Right forelimb (tissue), 1 donor: ENCODE measurements at regions not wholly inside any gene's neighbourhood (a gene's known extent, or its start where the extent isn't known, plus 50 kb on each side); places are given as distances from the start of the nearest gene placed in this dataset.
"Not testable (repeated sequence)": the region's sequence is repeated elsewhere in the genome, so short reads cannot be mapped to it uniquely, and the experiment has no call there.

Experiments
- DNase-seq: peaks from one replicate; pipeline ENCODE4 v3.0.0-alpha.2; 2018

GRCh38 chr6:81326881-81327561, 425.5 kb downstream of the TENT5A start:
- DNase-seq, result no peak

- no peak for DNase-seq
Observed at GRCh38 chr6:81309811-81310210, 442.7 kb downstream of the TENT5A start.

GRCh38 chr6:81308577-81309279, 443.8 kb downstream of the TENT5A start:
- no peak for DNase-seq

- DNase-seq, result no peak
Observed at GRCh38 chr6:81307651-81308214, 444.7 kb downstream of the TENT5A start.

GRCh38 chr6:81304466-81304865, 448.0 kb downstream of the TENT5A start:
- no peak for DNase-seq

- DNase-seq, result no peak
Observed at GRCh38 chr6:81300961-81301360, 451.5 kb downstream of the TENT5A start.

- no peak for DNase-seq
Observed at GRCh38 chr6:81298751-81299150, 453.7 kb downstream of the TENT5A start.

- DNase-seq, result no peak
Observed at GRCh38 chr6:81295310-81295709, 457.2 kb downstream of the TENT5A start.

- DNase-seq, result no peak
Observed at GRCh38 chr6:81293896-81294295, 458.6 kb downstream of the TENT5A start.

GRCh38 chr6:81289229-81289628, 463.3 kb downstream of the TENT5A start:
- DNase-seq, result no peak

- DNase-seq, result peak; percentile 57
Observed at GRCh38 chr6:81265106-81265505, 487.4 kb downstream of the TENT5A start.

GRCh38 chr6:81263531-81264168, 488.8 kb downstream of the TENT5A start:
- DNase-seq, result no peak

GRCh38 chr6:81262656-81263055, 489.8 kb downstream of the TENT5A start:
- no peak for DNase-seq

- not testable (repeated sequence) for DNase-seq
Observed at GRCh38 chr6:81256223-81256622, 496.3 kb downstream of the TENT5A start.

GRCh38 chr6:81253821-81254220, 498.7 kb downstream of the TENT5A start:
- no peak for DNase-seq

GRCh38 chr6:81252231-81252630, 500.2 kb downstream of the TENT5A start:
- DNase-seq, result no peak

- no peak for DNase-seq
Observed at GRCh38 chr6:81246200-81246599, 506.3 kb downstream of the TENT5A start.

GRCh38 chr6:81242624-81243023, 509.9 kb downstream of the TENT5A start:
- DNase-seq, result no peak

GRCh38 chr6:81241126-81242041, 511.1 kb downstream of the TENT5A start:
- no peak for DNase-seq

- DNase-seq, result no peak
Observed at GRCh38 chr6:81238390-81238789, 514.1 kb downstream of the TENT5A start.

- DNase-seq, result no peak
Observed at GRCh38 chr6:81237226-81237625, 515.3 kb downstream of the TENT5A start.

GRCh38 chr6:81235512-81235911, 517.0 kb downstream of the TENT5A start:
- DNase-seq, result no peak

- DNase-seq, result no peak
Observed at GRCh38 chr6:81233990-81234389, 518.5 kb downstream of the TENT5A start.
